ENCODE measurements at regions not wholly inside any gene's neighbourhood (a gene's known extent, or its start where the extent isn't known, plus 50 kb on each side); places are given as distances from the start of the nearest gene placed in this dataset.

DNA sequence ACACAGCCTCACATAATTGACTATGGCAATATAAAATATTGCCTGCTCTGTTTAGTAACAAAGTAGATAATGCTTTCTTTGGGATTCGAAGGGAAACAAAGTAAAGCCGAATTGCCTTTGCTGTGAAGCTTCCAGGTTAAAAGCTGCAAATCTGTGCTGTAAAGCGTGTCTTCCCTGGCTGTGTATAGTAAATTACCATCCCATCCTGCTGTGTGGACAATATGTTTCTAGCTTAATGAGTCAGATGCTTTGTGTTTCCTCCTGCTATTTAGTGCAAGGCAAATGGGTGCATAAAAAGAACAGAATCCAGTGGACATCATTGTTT is 265.1 kb downstream of the SOCS6 start:
- H3K27me3 Mint-ChIP-seq (ENCODE audit: insufficient read depth, low read depth) = peaks cover 5% of the 10 kb centered on the region
- H3K4me3 Mint-ChIP-seq = no peak overlapping the region
- no peaks in the 10 kb centered on the region for H4K20me1 ChIP-seq (ENCODE audit: low read depth)
- no peak overlapping the region for H3K4me3 ChIP-seq
- peaks cover 4% of the 10 kb centered on the region for H3K9me3 Mint-ChIP-seq
- no peaks in the 10 kb centered on the region for H3K36me3 ChIP-seq
- H3K27me3 ChIP-seq = no peaks in the 10 kb centered on the region
- H3K4me1 ChIP-seq = no peaks in the 10 kb centered on the region
- no peaks in the 10 kb centered on the region for H3K36me3 Mint-ChIP-seq
- no peak overlapping the region for H3K4me2 ChIP-seq
- DNase-seq (ENCODE audit: low spot score) = peak; percentile 16
- peaks cover 18% of the 10 kb centered on the region for H3K4me1 Mint-ChIP-seq
- H3K27ac ChIP-seq = no peak overlapping the region
- H2AFZ ChIP-seq (replicated peaks) = no peak overlapping the region
- no peaks in the 10 kb centered on the region for H3K79me2 ChIP-seq (ENCODE audit: low read depth)
- TF ChIP-seq, protein P1, sequence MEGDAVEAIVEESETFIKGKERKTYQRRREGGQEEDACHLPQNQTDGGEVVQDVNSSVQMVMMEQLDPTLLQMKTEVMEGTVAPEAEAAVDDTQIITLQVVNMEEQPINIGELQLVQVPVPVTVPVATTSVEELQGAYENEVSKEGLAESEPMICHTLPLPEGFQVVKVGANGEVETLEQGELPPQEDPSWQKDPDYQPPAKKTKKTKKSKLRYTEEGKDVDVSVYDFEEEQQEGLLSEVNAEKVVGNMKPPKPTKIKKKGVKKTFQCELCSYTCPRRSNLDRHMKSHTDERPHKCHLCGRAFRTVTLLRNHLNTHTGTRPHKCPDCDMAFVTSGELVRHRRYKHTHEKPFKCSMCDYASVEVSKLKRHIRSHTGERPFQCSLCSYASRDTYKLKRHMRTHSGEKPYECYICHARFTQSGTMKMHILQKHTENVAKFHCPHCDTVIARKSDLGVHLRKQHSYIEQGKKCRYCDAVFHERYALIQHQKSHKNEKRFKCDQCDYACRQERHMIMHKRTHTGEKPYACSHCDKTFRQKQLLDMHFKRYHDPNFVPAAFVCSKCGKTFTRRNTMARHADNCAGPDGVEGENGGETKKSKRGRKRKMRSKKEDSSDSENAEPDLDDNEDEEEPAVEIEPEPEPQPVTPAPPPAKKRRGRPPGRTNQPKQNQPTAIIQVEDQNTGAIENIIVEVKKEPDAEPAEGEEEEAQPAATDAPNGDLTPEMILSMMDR (IDR thresholded peaks at IDR 0.05) = no peak
- H3F3A ChIP-seq (ENCODE audit: low read depth) = no peaks in the 10 kb centered on the region
- H3K9ac ChIP-seq = no peak overlapping the region
- H3K27ac Mint-ChIP-seq = no peak overlapping the region
- no peaks in the 10 kb centered on the region for H3K9me3 ChIP-seq (ENCODE audit: low read depth)

DNA sequence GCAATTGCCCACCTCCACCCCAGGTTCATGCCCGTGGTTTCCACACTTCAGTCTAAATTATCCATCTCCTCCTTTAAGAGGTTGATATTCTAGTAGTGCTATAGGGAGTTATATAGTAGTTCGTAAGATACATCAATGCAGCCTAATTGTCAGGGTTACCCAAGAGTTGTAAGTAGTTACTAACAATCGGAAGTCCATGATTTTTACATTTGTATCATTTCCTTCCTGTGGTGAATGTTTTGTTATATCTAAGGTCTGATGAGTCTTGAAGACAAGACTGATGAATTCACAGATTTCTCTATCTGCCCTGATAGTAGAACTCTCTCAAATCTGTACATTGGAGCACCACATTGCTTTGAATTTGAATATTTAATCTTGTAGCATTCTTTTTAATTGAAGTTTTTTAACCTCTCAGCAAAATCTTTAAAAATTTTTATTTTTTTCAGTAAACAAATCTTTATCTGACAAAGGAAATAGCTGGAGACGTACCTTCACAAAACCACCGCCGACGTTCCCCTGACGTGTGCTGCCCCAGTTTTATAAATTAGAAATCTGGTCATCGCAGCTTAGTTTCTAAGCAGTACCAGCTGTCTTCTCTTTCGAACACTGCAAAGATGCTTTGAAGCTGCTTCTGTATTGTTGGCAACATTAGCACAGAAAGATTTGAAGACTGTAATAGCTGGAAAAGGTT is 264.5 kb downstream of the SOCS6 start:
- Histone ChIP-seq H3K27me3 (no peaks in the 10 kb centered on the region), H2AFZ (replicated peaks) (no peak overlapping the region)

DNA sequence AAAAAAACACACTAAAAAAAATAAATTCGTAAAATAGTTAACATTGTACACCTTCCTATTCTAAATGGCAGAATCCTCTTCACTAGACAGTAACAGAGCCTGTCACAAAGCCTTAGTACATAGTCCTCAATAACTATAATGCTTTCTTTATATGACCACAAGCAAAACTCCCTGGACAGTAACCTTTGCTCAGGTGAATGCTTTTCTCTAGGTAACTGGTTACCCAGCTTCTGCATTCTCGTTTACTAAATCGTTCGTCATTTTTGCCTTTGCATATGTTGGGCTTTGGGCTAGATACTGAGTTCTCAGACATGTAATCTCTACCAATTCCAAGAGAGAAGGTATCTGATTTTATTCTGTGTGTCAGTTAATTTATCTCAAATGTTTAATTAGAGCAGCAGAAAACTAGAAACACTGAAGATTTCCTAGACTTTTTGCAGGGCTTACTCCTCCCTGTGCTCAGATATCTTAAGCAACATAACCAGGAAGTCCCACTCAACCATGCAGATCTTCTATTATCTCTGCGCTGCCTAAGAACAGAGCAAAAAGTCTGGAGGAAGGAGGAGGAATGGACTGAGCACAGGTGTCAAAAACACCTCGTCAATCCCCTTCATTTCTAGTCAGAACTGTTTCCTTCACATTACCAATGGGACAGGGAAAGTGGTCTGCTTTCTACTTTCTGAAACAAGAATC is 247.7 kb downstream of the SOCS6 start:
- H3K27me3 ChIP-seq = no peaks in the 10 kb centered on the region
- no peak overlapping the region for H2AFZ ChIP-seq (replicated peaks)
- H3K4me1 ChIP-seq = no peaks in the 10 kb centered on the region
- H3K4me3 ChIP-seq = no peak overlapping the region
- H3K36me3 ChIP-seq = no peaks in the 10 kb centered on the region
- H3K27ac ChIP-seq = no peak overlapping the region
- Mint-ChIP-seq H3K27me3 (ENCODE audit: insufficient read depth, low read depth) (no peaks in the 10 kb centered on the region), H3K4me3 (no peak overlapping the region), H3K36me3 (no peaks in the 10 kb centered on the region), H3K27ac (no peak overlapping the region), H3K9me3 (peaks cover under 1% of the 10 kb centered on the region), H3K4me1 (no peaks in the 10 kb centered on the region)
- H3K9me3 ChIP-seq (ENCODE audit: low read depth) = no peaks in the 10 kb centered on the region
- no peak overlapping the region for H3K9ac ChIP-seq
- H3F3A ChIP-seq (ENCODE audit: low read depth) = no peaks in the 10 kb centered on the region
- DNase-seq (ENCODE audit: low spot score) = no peak
- TF ChIP-seq EZH2phosphoT487 (IDR thresholded peaks at IDR 0.05) (no peak), EZH2 (IDR thresholded peaks at IDR 0.05) (no peak)
- TF ChIP-seq, protein P1 (IDR thresholded peaks at IDR 0.05) = no peak
- no peak overlapping the region for H3K4me2 ChIP-seq
- no peaks in the 10 kb centered on the region for H3K79me2 ChIP-seq (ENCODE audit: low read depth)
- H4K20me1 ChIP-seq (ENCODE audit: low read depth) = no peaks in the 10 kb centered on the region

More for the DNA sequence above, 264.5 kb downstream of the SOCS6 start:
- no peak overlapping the region for H3K9ac ChIP-seq
- no peak for DNase-seq (ENCODE audit: low spot score)
- no peak overlapping the region for H3K27ac Mint-ChIP-seq
- H4K20me1 ChIP-seq (ENCODE audit: low read depth) = no peaks in the 10 kb centered on the region
- H3K27ac ChIP-seq = no peak overlapping the region
- no peak overlapping the region for H3K4me2 ChIP-seq
- no peaks in the 10 kb centered on the region for H3K36me3 ChIP-seq
- H3K79me2 ChIP-seq (ENCODE audit: low read depth) = no peaks in the 10 kb centered on the region
- TF ChIP-seq EZH2 (IDR thresholded peaks at IDR 0.05) (no peak), EZH2phosphoT487 (IDR thresholded peaks at IDR 0.05) (no peak)
- TF ChIP-seq, protein P1 (IDR thresholded peaks at IDR 0.05) = no peak
- H3K36me3 Mint-ChIP-seq = no peaks in the 10 kb centered on the region
- no peak overlapping the region for H3K4me3 Mint-ChIP-seq
- no peak overlapping the region for H3K4me3 ChIP-seq
- H3K9me3 Mint-ChIP-seq = peaks cover 7% of the 10 kb centered on the region
- no peaks in the 10 kb centered on the region for H3K9me3 ChIP-seq (ENCODE audit: low read depth)
- H3K4me1 Mint-ChIP-seq = peaks cover 18% of the 10 kb centered on the region
- peaks cover 5% of the 10 kb centered on the region for H3K27me3 Mint-ChIP-seq (ENCODE audit: insufficient read depth, low read depth)
- no peaks in the 10 kb centered on the region for H3K4me1 ChIP-seq
- H3F3A ChIP-seq (ENCODE audit: low read depth) = no peaks in the 10 kb centered on the region
